ENCODE measurements at regions not wholly inside any gene's neighbourhood (a gene's known extent, or its start where the extent isn't known, plus 50 kb on each side); places are given as distances from the start of the nearest gene placed in this dataset.
A peak's percentile ranks its signal among the peaks of the same experiment; 100 is the strongest.
"Not testable (repeated sequence)": the region's sequence is repeated elsewhere in the genome, so short reads cannot be mapped to it uniquely, and the experiment has no call there.

DNA sequence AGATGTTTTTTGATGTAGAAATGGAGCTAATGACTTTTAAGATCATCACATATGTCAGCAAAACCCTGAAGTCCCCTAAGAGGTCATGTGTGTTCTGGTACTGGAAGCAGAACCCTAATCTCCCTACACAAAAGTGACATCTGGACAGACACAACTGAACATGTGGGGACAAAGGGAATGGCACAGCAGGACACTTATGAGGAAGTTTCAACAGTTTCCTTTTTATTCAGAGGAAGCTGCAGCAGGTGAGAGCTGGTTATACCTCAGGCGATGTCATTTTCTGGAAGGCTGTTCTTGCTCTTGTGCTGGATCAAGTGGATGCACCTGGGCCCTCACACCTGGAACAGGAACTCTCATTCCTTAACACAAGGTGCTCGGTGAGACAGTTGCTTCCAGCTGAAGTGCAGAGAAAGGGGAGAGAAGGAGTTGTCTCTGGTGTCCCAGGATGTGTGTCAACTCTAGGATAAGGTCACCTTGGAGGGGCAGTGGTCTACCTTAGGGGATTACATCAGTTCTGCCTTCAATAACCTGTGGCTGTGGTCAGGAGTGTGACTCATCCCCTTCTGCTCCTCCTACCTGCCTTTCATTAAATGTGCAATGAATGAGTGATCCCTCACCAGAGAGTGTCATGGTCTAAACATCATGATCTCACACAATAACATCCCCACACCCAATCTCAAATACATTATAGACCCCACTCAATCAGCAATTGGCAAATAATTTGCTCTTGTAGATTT, 463.4 kb downstream of the TMEM121 start:
- DNase-seq (ENCODE audit: low read depth) = no peak
- no peak overlapping the region for H3K9ac ChIP-seq (ENCODE audit: low read length)
- H3K36me3 ChIP-seq (ENCODE audit: control insufficient read depth, insufficient read depth, low read length, severe bottlenecking) = no peaks in the 10 kb centered on the region
- H3K4me3 ChIP-seq (ENCODE audit: low read length) = no peak overlapping the region
- no peaks in the 10 kb centered on the region for H3K9me3 ChIP-seq (ENCODE audit: control insufficient read depth, low read length)
- peaks cover 6% of the 10 kb centered on the region for H3K27me3 ChIP-seq (replicated peaks; ENCODE audit: control insufficient read depth, insufficient read depth, low read length)
- no peaks in the 10 kb centered on the region for H3K4me1 ChIP-seq (ENCODE audit: control insufficient read depth, insufficient read depth, low read length)

DNA sequence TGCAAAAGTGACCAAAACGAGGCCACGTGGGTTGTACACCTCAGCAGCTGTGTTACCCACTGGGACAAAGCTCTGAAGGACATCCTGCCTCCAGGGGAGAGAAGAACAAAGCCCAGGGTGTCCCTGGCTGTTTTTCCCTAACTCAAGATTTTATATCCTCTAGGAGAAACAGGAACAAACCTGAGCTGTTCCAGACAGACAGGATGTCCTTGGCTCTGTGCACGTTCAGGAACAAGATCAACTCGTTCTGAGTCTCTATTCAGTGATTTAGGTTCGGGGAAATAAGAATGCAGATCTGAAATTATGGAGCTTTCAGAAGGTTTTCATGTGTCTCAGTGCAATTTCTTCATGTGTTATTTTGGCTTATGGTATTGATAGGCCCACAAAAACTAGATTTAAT, 465.3 kb downstream of the TMEM121 start:
- H3K36me3 ChIP-seq (ENCODE audit: control insufficient read depth, insufficient read depth, low read length, severe bottlenecking); H3K4me3 ChIP-seq (ENCODE audit: low read length); H3K4me1 ChIP-seq (ENCODE audit: control insufficient read depth, insufficient read depth, low read length); H3K9me3 ChIP-seq (ENCODE audit: control insufficient read depth, low read length); DNase-seq (ENCODE audit: low read depth); H3K27me3 ChIP-seq (replicated peaks; ENCODE audit: control insufficient read depth, insufficient read depth, low read length); H3K9ac ChIP-seq (ENCODE audit: low read length): not testable (repeated sequence)

DNA sequence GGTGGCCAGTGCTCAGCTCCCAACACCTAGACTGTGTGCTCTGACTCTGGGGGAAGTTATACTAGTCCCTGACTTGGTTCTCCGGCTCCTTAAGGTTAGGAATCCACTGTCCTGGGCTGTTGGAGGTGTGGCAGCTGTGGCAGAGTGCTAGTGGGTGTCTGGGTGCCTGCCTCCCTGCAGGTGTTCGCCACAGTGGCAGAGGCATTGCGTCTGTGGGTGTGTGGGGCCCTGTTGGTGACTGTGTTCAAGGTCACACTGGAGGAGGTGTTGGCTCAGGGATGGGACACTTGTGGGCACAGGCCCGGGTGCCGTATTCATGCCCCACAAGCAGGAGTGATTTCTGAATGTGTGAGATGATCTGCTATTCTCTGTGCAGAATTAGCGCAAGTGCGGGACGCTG, 467.4 kb downstream of the TMEM121 start:
- no peak for DNase-seq (ENCODE audit: low read depth)
- no peaks in the 10 kb centered on the region for H3K36me3 ChIP-seq (ENCODE audit: control insufficient read depth, insufficient read depth, low read length, severe bottlenecking)
- H3K4me1 ChIP-seq (ENCODE audit: control insufficient read depth, insufficient read depth, low read length) = no peaks in the 10 kb centered on the region
- no peaks in the 10 kb centered on the region for H3K9me3 ChIP-seq (ENCODE audit: control insufficient read depth, low read length)
- H3K9ac ChIP-seq (ENCODE audit: low read length) = no peak overlapping the region
- no peak overlapping the region for H3K4me3 ChIP-seq (ENCODE audit: low read length)
- H3K27me3 ChIP-seq (replicated peaks; ENCODE audit: control insufficient read depth, insufficient read depth, low read length) = peaks cover 6% of the 10 kb centered on the region

DNA sequence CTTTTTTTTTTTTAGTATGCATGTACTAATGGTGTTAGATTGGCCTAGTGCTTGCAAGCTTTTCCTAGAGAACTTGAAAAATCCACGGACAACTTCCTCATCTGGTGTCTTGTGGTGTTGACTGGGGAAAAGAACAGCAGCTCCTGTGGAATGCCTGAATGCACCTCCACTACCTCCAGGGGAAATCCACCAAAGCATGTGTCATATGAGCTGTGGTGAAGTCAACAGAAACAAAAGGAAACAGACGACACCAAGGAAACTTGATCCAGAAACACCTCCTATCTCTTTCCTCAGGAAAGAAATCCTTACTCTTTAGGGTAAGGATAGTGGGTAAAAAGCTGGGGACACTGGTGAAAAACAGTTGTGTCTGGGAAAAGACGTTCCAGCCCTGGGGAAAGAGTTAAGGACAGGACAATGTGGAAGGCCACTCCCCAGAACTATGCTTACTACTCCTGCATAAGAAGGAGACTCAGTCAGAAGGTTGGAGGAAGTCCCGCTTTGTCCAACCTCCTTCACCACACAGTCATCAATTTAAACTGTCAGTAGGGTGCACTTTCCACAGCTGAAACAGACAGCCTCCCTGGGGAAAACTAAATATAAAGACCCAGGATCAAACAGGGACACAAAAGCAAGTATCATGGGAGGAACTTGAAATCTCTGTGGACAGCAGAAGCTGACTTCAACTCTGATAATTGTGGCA, 468.8 kb downstream of the TMEM121 start:
- H3K9ac ChIP-seq (ENCODE audit: low read length); H3K9me3 ChIP-seq (ENCODE audit: control insufficient read depth, low read length); DNase-seq (ENCODE audit: low read depth); H3K36me3 ChIP-seq (ENCODE audit: control insufficient read depth, insufficient read depth, low read length, severe bottlenecking); H3K27me3 ChIP-seq (replicated peaks; ENCODE audit: control insufficient read depth, insufficient read depth, low read length); H3K4me3 ChIP-seq (ENCODE audit: low read length); H3K4me1 ChIP-seq (ENCODE audit: control insufficient read depth, insufficient read depth, low read length): not testable (repeated sequence)

DNA sequence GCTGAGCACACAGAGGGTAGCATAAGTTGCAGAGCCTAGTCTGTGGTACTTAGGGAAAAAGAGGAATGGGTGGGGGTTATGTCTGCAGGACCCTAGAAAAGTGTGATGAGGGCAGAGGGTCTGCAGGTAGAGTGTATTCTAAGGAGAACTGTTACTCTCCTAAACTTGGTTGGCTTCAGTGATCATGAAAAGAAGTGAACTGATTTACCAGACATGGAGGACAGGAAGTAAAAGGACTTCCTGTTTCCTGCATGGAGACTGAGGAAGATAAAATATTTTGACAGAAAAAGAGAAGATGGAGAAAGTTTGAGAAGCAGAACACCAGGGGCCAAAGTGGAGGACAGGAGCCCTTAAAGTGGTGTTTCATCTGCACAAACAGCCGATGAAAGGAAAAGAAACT, 472.2 kb downstream of the TMEM121 start:
- not testable (repeated sequence) for H3K36me3 ChIP-seq (ENCODE audit: control insufficient read depth, insufficient read depth, low read length, severe bottlenecking); H3K9ac ChIP-seq (ENCODE audit: low read length); H3K27me3 ChIP-seq (replicated peaks; ENCODE audit: control insufficient read depth, insufficient read depth, low read length); DNase-seq (ENCODE audit: low read depth); H3K4me3 ChIP-seq (ENCODE audit: low read length); H3K4me1 ChIP-seq (ENCODE audit: control insufficient read depth, insufficient read depth, low read length); H3K9me3 ChIP-seq (ENCODE audit: control insufficient read depth, low read length)

DNA sequence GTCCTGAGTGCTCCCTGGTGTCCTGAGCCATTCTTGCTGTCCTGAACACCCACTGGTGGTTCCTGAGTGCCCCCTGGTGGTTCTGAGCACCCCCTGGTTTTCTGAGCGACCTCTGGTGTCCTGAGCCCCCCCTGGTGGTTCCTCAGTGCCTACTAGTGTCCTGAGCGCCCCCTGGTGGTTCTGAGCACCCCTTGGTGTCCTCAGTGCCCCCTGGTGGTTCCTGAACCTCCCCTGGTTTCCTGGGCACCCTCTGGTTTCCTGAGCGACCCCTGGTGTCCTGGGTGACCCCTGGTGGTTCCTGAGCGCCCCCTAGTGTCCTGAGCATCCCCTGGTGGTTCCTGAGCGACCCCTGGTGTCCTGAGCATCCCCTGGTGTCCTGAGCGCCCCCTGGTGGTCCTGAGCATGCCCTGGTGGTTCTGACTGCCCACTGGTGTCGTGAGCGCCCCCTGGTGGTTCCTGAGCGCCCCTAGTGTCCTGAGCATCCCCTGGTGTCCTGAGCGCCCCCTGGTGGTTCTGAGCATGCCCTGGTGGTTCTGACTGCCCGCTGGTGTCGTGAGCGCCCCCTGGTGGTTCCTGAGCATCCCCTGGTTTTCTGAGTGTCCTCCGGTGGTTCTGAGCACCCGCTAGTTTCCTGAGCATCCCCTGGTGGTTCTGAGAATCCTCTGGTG, 473.1 kb downstream of the TMEM121 start:
- Histone ChIP-seq H3K4me3 (ENCODE audit: low read length) (no peak overlapping the region), H3K27me3 (replicated peaks; ENCODE audit: control insufficient read depth, insufficient read depth, low read length) (no peaks in the 10 kb centered on the region), H3K9me3 (ENCODE audit: control insufficient read depth, low read length) (no peaks in the 10 kb centered on the region), H3K4me1 (ENCODE audit: control insufficient read depth, insufficient read depth, low read length) (no peaks in the 10 kb centered on the region), H3K9ac (ENCODE audit: low read length) (no peak overlapping the region), H3K36me3 (ENCODE audit: control insufficient read depth, insufficient read depth, low read length, severe bottlenecking) (no peaks in the 10 kb centered on the region)
- DNase-seq (ENCODE audit: low read depth) = peak; percentile 19

DNA sequence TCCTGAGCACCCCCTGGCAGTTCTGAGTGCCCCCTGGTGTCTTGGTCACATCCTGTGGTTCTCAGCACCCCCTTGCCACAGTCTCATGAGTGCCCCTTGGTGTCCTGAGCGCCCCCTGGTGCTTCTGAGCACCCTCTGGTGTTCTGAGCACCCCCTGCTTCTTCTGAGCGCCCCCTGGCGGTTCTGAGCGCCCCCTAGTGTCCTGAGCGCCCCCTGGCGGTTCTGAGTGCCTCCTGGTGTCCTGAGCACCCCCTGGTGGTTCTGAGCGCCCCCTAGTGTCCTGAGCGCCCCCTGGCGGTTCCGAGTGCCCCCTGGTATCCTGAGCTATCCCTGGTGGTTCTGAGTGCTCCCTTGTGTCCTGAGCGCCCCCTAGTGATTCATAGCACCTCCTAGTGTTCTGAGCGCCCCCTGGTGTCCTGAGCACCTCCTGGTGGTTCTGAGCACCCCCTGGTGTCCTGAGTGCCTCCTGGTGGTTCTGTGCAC, 473.7 kb downstream of the TMEM121 start:
- not testable (repeated sequence) for H3K9me3 ChIP-seq (ENCODE audit: control insufficient read depth, low read length); DNase-seq (ENCODE audit: low read depth); H3K4me1 ChIP-seq (ENCODE audit: control insufficient read depth, insufficient read depth, low read length); H3K4me3 ChIP-seq (ENCODE audit: low read length); H3K27me3 ChIP-seq (replicated peaks; ENCODE audit: control insufficient read depth, insufficient read depth, low read length); H3K9ac ChIP-seq (ENCODE audit: low read length); H3K36me3 ChIP-seq (ENCODE audit: control insufficient read depth, insufficient read depth, low read length, severe bottlenecking)

DNA sequence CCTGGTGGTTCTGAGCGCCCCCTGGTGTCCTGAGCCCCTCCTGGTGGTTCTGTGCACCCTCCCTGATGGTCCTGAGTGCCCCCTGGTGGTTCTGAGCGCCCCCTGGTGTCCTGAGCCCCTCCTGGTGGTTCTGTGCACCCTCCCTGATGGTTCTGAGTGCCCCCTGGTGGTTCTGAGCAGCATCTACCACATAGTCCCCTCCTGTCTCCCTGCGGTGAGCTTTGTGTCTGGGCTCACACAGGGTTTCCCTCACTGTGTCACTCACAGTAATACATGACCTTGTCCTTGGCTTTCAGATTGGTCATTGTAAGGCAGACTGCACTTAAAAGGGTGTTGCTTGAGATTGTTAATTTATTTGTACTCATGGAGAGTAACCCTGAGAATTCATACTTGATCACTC, 474.9 kb downstream of the TMEM121 start:
- not testable (repeated sequence) for H3K36me3 ChIP-seq (ENCODE audit: control insufficient read depth, insufficient read depth, low read length, severe bottlenecking); DNase-seq (ENCODE audit: low read depth); H3K9ac ChIP-seq (ENCODE audit: low read length); H3K4me3 ChIP-seq (ENCODE audit: low read length); H3K9me3 ChIP-seq (ENCODE audit: control insufficient read depth, low read length); H3K27me3 ChIP-seq (replicated peaks; ENCODE audit: control insufficient read depth, insufficient read depth, low read length); H3K4me1 ChIP-seq (ENCODE audit: control insufficient read depth, insufficient read depth, low read length)

DNA sequence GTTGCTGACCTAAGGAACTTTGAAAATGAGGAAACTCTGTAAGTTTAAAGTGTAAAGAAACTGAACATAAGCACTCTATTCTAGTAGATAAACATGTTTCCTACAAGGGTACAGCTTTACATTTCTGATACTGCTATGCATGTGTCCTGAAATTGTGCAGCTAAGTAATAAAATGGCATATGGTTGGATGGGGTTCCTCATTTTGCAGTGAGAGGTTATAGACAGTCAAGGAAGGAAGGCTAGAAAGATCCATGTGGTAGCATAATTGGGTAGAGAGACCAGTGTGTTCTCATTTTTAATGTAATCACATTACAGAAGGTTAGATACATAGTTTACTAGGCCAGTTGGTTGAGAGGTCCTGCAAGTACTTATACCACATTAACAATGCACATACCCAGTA, 477.0 kb downstream of the TMEM121 start:
- H3K27me3 ChIP-seq (replicated peaks; ENCODE audit: control insufficient read depth, insufficient read depth, low read length) = peaks cover 6% of the 10 kb centered on the region
- H3K4me1 ChIP-seq (ENCODE audit: control insufficient read depth, insufficient read depth, low read length) = no peaks in the 10 kb centered on the region
- no peak overlapping the region for H3K4me3 ChIP-seq (ENCODE audit: low read length)
- H3K9me3 ChIP-seq (ENCODE audit: control insufficient read depth, low read length) = no peaks in the 10 kb centered on the region
- H3K36me3 ChIP-seq (ENCODE audit: control insufficient read depth, insufficient read depth, low read length, severe bottlenecking) = no peaks in the 10 kb centered on the region
- no peak for DNase-seq (ENCODE audit: low read depth)
- no peak overlapping the region for H3K9ac ChIP-seq (ENCODE audit: low read length)

DNA sequence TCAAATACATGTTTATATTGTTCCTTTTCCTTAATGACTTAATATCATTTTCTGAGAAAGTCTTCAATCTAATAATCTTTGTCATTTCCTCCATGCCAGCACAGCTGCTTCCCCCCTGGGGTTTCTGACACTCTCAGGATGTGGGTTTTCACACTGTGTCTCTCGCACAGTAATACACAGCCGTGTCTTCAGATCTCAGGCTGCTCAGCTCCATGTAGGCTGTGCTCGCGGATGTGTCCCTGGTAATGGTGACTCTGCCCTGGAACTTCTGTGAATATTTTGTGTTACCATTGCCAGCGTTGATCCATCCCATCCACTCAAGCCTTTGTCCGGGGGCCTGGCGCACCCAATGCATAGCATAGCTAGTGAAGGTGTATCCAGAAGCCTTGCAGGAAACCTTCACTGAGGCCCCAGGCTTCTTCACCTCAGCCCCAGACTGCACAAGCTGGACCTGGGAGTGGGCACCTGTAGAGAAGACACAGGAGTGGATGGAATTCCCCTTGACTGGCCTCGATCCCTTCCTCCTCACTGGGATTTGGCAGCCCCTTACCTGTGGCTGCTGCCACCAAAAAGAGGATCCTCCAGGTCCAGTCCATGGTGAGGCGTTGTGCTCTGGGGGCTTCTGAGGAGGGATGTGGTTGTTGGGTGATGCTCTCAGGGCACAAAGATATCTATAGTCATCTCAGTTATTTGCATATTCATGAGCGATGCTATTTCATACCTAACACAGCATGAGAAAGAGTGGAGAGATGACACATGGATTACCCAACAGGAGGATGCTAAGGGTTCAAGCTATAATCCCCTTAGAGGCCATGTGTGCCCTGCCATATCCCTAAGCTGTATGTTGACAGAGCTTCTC, 478.8 kb downstream of the TMEM121 start:
- not testable (repeated sequence) for H3K4me3 ChIP-seq (ENCODE audit: low read length); H3K9ac ChIP-seq (ENCODE audit: low read length); H3K36me3 ChIP-seq (ENCODE audit: control insufficient read depth, insufficient read depth, low read length, severe bottlenecking); H3K27me3 ChIP-seq (replicated peaks; ENCODE audit: control insufficient read depth, insufficient read depth, low read length); DNase-seq (ENCODE audit: low read depth); H3K9me3 ChIP-seq (ENCODE audit: control insufficient read depth, low read length); H3K4me1 ChIP-seq (ENCODE audit: control insufficient read depth, insufficient read depth, low read length)

DNA sequence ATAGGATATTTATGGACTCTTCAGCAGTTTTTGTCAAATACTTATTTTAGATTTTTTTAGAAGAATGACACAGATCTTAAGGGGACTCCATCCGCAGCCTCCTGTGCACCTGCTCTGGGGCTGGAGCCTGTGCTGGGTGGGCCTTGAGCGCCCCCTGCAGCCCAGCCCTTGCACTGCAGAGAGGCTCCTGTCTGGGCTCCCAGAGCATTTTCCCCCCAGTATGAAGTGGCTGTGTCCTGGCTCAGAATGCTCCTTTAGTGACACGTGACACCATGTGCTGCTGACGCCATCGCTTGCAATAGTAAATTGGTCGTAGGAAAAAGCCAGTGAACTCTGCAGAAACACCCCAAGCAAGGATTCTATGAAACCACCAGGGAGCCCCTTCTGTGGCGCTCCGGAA, 479.7 kb downstream of the TMEM121 start:
- not testable (repeated sequence) for H3K4me1 ChIP-seq (ENCODE audit: control insufficient read depth, insufficient read depth, low read length); H3K36me3 ChIP-seq (ENCODE audit: control insufficient read depth, insufficient read depth, low read length, severe bottlenecking); H3K9ac ChIP-seq (ENCODE audit: low read length); H3K4me3 ChIP-seq (ENCODE audit: low read length); DNase-seq (ENCODE audit: low read depth); H3K9me3 ChIP-seq (ENCODE audit: control insufficient read depth, low read length); H3K27me3 ChIP-seq (replicated peaks; ENCODE audit: control insufficient read depth, insufficient read depth, low read length)
